Suppressor macrophage treated with lipopolysaccharide for 4 hours (primary cell): ENCODE measurements at regions not wholly inside any gene's neighbourhood (a gene's known extent, or its start where the extent isn't known, plus 50 kb on each side); places are given as distances from the start of the nearest gene placed in this dataset.
"Not testable (repeated sequence)": the region's sequence is repeated elsewhere in the genome, so short reads cannot be mapped to it uniquely, and the experiment has no call there.

Experiments
- DNase-seq: peaks from one replicate; pipeline ENCODE4 v3.0.0-alpha.2; 2020

DNA sequence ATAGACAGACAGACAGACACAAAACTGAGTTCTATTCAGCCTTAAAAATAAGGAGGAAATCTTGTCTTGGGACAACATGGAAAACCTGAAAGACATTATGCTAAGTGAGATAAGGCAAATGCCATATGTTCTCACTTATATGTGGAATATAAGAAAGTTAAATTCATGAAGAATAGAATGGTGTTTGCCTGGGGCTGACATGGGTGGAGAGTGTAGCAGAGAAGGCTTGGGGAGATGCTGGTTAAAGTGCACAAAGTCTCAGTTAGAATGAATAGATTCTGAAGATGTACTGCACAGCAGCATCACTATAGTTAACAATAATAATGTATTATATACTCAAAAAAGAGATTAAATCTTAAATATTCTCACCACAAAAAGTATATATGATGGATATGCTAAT is 355.5 kb downstream of the LRRIQ3 start:
- no peak for DNase-seq

DNA sequence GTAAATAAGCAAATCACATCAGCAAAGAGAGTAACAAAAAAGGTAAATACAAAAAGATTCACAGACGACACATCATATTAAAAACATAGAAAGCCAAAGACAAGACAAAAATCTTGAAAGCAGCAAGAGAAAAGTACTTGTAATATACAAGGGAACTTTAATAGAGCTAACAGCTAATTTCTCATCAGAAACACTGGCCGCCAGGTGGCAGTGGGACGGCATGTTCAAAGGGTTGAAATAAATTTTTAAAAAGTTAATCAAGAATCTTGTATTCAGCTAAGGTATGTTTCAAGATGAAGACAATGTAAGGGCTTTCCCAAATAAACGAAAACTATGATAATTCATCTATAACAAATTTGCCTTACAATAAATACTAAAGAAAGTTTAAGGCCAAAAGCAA is 358.1 kb downstream of the LRRIQ3 start:
- DNase-seq: peak; percentile 5

DNA sequence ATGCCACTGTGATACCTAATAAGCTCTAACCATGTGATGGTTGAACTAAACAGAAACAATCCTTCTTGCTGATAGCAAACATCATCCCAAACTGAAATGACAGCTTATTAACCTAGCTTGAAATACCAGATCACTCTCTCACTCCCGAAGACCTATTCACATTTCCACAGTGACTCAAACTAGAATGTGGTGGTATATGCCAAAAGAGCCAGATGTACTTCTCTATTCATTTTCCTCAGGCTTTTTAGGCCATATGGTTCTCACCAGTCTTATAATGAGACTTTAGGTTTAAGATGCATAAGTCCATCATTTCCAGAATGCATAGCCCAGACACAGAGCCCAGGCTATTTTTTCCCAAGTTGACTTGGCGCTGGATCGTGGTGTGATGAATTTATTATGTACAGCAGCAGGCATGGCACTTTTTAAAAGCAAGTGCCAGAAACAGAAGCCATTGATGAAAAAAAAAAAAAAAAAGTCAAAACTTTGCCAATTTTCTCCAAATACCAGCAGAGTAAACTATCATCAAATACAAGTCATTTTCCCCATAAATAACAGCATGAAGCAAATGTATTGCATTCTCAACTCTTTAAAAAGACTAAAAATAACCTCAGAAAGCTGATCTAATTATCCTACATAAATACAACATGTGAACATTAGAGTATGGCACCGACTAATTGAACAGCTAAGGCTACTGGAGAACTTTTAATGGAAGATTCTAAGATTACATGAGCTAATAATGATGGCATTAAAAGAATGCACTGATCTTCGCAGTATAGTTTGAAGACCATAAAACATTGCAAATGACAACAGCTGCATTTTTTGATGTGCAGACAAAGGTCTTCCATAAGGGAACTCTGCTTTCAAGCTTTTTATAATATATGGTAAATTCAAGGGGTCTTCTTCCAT is 365.4 kb downstream of the LRRIQ3 start:
- DNase-seq: no peak

DNA sequence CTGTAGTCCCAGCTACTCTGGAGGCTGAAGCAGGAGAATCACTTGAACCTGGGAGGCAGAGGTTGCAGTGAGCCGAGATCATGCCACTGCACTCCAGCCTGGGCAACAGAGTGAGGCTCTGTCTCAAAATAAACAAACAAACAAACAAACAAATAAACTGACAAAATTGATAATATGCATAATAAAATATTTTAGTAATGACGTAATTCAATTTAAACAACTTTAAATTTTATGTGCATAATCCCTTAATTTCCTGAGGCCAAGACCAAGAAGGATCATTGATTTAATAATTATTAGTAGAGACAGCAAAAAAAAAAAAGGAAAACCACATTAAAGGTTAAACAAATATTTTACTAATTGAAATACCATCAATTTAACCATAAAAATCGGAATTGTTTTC is 370.7 kb downstream of the LRRIQ3 start:
- DNase-seq: not testable (repeated sequence)

DNA sequence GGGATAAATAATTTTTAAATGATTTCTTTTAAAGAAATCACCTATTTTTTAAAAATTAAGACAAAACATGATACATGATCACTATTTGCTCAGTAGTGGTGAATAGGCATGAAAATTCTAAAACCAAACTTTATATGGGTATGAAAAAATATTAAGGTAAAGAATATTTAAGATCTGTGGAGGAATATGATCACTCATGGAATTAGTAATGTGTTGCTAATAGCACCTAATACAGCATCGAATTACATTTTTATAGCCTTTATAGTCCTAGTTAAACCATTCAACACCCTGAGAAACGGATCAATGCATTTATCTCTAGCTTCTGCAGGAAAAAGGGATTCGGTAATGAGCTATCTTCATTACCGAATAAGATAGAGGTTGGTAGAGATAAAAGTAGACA is 373.9 kb downstream of the LRRIQ3 start:
- DNase-seq: no peak

DNA sequence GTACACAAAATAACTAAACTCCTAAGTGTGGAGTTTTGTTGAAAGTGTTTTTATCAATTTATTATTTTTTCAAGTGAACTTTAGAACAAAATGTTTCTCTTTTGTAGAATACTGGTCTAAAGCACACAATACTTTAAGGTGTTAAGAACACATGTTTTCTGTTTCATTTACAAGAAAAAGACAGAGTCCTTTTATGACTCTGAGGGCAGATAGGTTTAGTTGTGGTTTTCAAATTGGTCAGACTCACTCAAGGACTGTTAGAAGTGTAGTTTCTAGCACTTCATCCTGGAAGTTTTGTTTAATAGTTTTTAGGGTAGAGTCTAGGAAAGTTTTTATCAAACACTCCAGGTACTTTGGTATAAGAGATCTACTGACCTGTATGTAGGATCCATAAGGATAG is 376.5 kb downstream of the LRRIQ3 start:
- DNase-seq: no peak

DNA sequence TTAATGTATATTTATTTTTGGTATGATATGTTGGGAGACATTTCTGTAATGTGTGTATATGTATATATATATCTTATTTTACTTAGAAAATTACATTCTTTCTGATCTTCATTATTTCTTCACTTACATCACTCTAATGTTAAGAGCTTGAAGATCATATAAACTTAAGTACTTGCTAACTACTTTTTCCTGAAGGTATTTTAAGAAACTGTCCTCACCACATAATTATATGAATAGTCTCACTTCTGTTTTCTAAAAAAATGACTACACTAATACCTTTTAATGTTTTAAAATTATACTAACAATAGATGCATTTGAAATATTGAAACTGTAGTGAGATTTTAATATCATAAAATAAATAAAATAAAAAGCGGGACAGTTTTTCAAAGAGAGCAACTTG is 377.1 kb downstream of the LRRIQ3 start:
- no peak for DNase-seq

DNA sequence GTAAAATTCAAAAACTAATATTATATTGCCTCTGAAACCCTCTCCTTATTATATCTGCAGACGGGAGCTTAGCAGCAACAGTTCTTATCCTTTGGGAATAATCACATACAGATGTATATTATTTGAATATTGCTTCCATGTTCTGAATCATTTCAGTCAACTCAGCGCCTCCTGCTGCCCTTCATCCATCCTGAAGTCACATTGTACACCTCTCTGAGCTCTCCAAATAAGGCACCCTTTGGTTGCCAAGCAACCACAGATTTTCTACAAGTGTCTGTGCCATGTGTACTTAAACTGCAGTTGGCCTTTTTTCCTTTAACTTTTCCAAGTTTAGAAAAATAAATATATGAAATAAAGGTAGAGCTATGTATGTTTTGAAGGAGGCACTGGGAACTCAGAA is 384.3 kb downstream of the LRRIQ3 start:
- DNase-seq: no peak

DNA sequence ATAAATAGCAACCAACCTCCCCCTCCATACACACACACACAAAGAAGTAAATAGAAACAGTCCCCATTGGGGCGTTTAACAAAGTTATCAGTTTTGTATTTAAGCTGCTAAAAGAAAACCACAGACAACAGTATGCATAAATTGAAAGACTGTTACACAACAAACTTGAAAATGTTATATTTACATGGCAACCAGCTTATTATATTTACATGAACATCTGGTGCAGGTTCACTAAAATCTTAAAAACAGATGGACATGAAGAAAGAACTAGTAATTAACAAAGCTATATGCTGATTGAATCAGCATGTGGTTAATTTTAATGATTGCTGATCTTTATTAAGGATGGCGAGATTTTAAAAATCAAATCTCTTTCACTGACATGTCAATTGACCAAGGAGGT is 384.7 kb downstream of the LRRIQ3 start:
- no peak for DNase-seq

DNA sequence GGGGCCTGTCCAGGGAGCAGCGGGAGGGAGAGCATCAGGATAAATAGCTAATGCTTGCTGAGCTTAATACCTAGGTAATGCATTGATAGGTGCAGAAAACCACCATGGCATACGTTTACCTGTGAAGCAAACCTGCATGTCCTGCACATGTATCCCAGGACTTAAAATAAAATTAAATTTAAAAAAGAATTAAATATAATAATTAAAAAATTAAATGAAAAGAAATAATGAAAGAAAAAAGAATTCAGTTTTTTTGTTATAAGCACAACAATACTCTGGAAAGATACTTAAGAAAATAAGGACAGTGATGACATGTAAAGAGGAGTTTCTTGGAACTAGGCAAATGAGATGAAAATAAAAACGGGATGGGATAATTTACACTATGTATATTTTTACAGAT is 386.2 kb downstream of the LRRIQ3 start:
- no peak for DNase-seq

DNA sequence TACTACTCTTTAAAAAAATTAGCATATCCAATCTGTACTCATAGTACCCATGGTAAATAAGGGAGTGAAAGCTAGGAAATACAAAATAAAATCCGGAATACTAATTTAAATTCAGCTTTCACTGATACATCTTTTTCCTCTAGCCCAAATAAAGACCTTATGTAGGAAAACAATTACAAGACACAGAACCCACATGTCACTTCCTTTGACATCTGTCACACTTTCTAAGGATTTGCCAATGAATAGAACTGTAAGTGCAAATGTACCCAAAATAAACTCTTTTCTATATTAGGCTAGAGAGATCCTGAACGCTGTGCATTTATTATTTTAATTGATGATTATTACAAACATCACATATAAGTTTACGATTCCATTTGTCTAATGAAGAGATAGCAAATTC is 393.0 kb downstream of the LRRIQ3 start:
- DNase-seq: no peak

DNA sequence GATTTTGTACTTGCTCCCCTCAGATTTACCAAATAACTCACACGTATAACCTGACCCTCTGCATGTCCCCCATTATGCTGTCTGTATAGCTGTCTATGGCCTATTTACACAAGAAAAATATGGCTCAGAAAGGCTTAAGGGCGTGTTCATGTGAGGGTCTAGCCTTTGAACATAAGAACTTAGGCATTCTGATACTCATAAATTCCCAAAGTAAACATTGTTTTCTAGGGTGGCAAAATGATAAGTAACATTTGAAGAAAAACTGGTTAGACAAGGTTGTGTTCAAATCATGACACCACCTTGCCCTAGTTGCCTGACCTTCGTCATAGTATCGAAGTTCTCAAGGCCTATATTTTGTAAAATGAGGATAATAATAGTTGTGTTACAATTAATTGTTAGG is 394.6 kb downstream of the LRRIQ3 start:
- DNase-seq: no peak

DNA sequence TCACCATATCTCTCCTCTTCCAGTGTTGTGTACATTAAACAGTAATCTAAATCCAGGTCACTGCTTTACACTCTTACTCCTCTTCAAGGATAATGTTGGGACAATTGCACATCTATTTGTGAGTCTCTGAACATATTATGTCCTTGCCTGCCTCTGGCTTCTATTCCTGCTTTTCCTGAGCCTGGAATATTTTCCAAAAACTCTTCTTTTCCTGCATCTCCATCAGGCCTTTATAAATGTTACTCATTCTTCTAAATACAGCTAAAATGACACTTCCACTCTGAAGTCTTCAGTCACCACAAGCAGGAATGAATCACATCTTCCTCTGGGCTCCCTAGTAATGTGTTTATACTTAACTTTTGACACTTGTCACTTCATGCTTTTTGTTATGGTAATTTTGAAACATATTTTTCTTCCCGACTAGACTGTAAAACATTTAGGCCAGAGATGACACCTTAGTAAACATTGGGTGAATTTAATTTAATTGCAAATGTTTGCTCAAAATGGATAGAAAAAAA is 396.0 kb downstream of the LRRIQ3 start:
- DNase-seq: no peak

DNA sequence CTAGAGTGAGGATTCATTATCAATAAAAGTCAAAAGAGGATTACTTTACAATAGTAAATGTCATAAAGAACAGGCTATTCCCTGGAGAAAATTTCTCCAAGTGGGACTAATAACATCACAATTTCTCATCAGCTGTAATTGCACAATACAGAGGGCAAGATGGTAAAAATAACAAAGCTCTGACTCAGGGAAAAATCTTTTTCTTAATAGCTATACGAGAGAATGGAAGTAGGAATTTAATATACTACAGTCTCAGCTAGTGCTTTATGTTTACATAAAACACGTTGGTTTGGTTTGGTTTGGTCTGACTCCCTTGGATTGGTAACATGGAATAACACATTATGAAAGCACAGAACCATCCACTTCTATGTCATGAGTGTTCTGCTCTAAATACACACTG is 397.6 kb downstream of the LRRIQ3 start:
- no peak for DNase-seq

DNA sequence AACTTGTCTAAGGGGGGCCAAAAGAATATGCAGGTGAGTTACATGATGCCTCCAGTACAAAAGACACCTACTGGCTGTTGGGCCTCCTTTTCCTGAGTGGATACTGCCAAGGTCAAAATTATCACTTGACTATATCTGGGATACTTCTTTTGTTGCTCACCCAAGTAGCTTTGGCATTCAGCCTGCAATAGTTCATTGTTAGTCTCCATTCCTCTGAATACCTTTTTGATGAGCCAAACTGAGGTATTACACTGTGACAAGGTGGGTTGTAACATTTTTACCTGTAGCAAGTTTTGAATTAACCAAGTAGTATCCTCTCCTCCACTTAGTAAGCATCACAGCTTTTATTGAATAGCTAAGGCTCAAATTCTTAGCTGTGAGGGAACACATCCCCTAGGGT is 408.0 kb downstream of the LRRIQ3 start:
- DNase-seq: no peak

DNA sequence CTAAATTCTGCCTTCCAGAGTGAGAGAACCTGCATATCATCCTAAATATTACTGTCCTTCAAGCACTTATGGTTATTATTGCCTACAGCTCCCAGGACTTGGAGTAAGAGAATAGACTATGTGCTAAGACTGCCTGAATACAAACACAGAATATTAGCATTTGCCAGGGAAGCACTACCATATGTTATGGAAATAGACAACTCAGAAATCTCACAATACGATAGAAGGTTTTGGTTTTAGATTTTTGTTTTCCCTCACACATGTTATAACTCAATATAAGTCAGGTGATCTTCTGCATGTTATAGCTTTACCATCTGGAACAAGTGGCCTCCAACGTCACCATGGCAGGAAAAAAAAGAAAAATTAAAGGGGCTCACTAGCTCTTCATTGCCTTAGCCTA is 413.9 kb downstream of the LRRIQ3 start:
- no peak for DNase-seq

DNA sequence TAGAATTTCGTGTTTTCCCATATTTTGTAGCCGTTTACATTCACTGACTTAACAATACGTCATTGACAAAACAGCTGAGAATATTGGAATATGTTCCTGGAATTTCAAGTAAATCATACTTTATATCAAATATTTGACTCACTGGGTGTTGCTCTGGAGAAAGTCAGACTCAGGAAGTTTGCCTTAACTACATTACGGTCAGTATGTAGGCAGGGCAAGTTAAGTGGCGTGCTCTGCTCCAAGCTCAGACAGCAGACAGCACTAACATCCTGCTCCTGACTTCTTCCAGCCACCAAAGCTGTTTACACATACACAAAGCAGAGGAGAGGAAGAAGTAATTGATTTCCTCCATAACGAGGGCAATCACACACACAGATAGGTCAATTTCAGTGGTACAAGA is 414.6 kb downstream of the LRRIQ3 start:
- DNase-seq: no peak

DNA sequence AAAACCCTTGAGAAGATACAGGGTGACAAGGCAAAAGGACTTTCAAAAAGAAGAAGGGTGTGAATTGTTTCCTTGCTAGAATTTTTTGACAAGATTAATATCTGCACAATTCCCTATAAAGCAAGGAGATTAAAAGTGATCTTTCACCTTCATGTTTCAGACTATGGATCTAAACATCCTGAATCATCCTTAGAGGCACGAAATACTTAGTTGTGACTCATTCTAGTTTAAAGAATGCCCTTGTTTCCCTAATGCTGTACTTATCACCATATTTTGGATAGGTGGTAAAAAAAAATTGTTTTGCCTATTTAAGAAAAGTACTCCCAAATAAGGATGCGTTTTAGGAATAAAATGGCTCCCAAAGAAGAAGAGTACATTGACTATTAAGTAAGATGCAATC is 415.1 kb downstream of the LRRIQ3 start:
- no peak for DNase-seq

DNA sequence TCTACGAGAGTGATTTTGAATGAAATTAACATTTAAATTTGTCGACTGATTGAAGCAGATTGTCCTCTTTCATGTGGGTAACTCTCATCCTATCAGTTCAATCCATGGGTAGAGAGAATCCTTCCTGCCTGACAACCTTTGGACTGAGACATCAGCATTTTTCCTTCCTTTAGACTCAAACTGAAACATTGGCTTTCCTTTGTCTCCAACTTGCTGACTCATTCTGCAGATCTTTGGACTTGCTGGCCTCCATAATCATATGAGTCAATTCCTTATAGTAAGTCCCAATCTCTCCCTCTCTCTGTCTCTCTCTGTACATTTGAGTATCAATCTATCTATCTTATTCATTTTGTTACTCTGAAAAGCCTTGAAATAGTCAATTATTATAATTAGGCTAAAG is 416.7 kb downstream of the LRRIQ3 start:
- DNase-seq: no peak

DNA sequence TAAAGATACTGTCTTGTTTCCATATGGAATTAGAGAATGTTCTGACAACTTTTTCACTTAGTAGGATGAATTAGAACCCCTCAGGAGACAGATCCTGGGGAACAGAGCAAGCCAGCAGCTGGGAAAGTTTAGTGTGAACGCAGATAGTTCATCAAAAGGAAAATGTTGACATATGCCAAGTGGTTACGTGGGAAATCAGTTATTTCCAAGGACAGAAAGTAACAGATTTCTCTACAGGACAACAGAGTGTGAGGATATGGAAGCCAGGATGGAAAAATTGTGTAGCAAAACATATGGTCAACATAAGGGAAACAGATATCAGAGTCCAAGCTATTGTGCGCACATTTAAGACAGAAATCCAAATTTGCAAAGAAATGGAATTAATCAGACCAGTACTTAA is 419.5 kb downstream of the LRRIQ3 start:
- DNase-seq: no peak

DNA sequence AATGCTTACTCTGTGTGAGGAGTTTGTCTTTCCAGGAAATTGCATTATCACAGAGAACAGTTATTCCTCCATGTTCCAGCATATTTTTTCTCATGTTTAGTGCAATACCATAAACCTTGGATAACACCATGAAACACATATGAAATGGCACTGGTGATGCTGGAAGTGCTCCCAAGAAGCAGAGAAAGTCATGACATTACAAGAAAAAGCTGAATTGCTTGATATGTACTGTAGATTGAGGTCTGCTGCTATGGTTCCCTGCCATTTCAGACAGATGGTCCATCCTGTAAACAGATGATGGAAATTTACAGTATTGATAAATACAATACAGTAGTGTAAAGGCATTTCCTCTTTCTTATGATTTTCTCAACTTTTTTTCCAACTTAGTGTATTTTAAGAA is 422.1 kb downstream of the LRRIQ3 start:
- no peak for DNase-seq

DNA sequence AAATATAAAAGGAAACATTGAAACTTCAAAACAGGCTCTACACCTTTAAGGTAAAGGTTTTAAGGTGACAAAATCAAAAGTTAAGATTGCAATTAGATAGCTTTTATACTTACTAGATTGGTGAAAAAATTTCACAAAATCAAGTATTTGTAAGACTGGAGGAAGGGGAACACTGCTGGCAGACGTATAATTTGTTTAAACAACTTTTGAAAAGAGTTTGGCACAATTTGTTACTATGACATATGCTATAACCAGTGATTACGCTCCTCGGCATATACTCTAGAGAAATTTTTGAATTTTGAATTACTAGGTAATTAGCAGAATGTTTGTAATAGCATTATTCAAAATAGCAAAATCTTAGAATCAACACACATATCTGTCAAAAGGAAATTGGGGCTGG is 425.0 kb downstream of the LRRIQ3 start:
- DNase-seq: no peak

DNA sequence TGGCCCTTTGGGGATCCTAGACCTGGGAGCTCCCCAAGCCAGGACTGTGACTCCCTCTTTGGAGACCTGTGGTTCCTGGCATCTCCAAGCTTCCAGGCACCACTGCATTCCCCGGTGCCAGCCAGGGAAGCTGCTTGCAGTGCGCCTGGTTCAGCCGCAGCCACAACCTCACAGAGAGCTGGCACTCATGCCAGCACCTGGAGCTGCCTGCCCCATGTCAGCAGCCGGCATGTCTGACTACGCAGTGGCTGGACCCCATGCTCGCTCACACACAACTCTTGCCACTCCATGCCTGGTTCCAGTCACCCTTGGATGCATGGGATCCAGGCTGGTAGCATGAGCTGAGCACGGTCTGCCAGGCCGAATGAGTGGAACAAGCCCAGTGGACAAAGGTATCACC is 426.6 kb downstream of the LRRIQ3 start:
- DNase-seq: no peak

DNA sequence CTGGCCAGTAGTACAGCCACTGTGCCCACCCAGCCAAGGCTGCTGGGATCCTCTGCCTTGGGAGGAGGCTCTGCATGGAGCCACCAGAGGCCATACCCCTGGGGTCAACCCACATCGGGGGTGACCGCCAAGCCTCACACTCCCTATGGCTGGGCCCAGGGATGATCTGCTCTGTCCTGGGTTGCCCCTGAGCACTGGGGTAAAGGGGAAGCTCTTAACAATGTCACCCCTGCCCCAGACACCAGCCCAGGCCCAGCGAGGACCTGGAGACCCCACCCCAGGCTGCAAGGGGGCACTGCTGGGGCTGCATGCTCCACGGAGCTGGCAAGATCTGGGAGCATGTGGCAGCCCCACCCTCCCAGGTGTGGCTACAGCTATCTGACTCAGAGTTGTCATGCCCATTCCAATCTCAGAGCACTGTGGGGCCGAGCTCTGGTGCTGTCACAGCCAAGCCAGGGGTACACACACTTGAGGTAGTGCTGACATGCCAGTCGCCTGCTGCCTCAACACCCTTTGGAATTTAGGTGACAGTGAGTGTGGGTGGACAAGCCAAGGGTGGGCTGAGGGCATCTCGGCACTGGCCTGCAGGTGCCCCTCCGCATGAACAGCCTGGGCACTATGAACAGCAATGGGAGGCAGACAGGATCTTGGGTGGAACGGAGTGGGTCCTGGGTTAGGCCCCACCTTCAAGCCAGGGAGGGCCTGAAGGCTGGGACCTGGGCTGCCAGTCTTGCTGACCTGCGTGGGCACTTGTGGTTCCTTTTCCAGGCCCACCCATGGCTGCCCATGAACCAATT is 427.7 kb downstream of the LRRIQ3 start:
- DNase-seq: no peak
